ENCODE measurements at regions not wholly inside any gene's neighbourhood (a gene's known extent, or its start where the extent isn't known, plus 50 kb on each side); places are given as distances from the start of the nearest gene placed in this dataset.

- TF ChIP-seq CTCF (IDR thresholded peaks at IDR 0.05) = no peak
- intact Hi-C loops (cut with DNase I) = loop anchor here in 1 of 10 donors (10.0 kb wide), 1 partner anchor 174 kb away; no protein-coding TSS in a partner anchor
- no peak overlapping the region for H3K27ac ChIP-seq
- H3K9me3 ChIP-seq = no peaks in the 10 kb centered on the region
- no peak for ATAC-seq
- WGBS, 2 donors = 87 to 93% methylated on average over 9 of the region's 9 CpGs
- no peak for DNase-seq
- H3K36me3 ChIP-seq = no peaks in the 10 kb centered on the region
- H3K27me3 ChIP-seq = no peaks in the 10 kb centered on the region
- H3K4me3 ChIP-seq = no peak overlapping the region
- peaks cover 0 to 12% (median 0%) of the 10 kb centered on the region in 9 donors for H3K4me1 ChIP-seq
These were observed 73.6 kb upstream of the FOXN2 start for GRCh38 chr2:48240912-48241311.

- Histone ChIP-seq H3K27me3 (no peaks in the 10 kb centered on the region), H3K9me3 (no peaks in the 10 kb centered on the region), H3K36me3 (no peaks in the 10 kb centered on the region), H3K4me1 (peaks cover 8 to 41% (median 28%) of the 10 kb centered on the region in 9 donors), H3K4me3 (no peak overlapping the region), H3K27ac (no peak overlapping the region)
- intact Hi-C loops (cut with DNase I) = loop anchor here in 1 of 10 donors (5.0 to 10.0 kb wide), 2 partner anchors 168 to 280 kb away; no protein-coding TSS in a partner anchor
- no peak for TF ChIP-seq CTCF (IDR thresholded peaks at IDR 0.05)
- DNase-seq (no peak), ATAC-seq (no peak)
- 92 to 94% methylated on average over 5 of the region's 5 CpGs for WGBS, 2 donors
These were observed 67.3 kb upstream of the FOXN2 start for GRCh38 chr2:48247206-48247605.

- peaks cover 8 to 46% (median 28%) of the 10 kb centered on the region in 9 donors for H3K4me1 ChIP-seq
- no peaks in the 10 kb centered on the region for H3K27me3 ChIP-seq
- no peak for TF ChIP-seq CTCF (IDR thresholded peaks at IDR 0.05)
- peak overlapping the region in 2 of 10 donors; percentile 6 to 13 for H3K4me3 ChIP-seq
- H3K27ac ChIP-seq = peak overlapping the region in 9 of 10 donors; percentile 33 to 90 (median 75)
- 68 to 73% methylated on average over 3 of the region's 3 CpGs for WGBS, 2 donors
- no peaks in the 10 kb centered on the region for H3K9me3 ChIP-seq
- H3K36me3 ChIP-seq = no peaks in the 10 kb centered on the region
- intact Hi-C loops (cut with DNase I) = loop anchor here in 1 of 10 donors (5.0 to 10.0 kb wide), 2 partner anchors 166 to 279 kb away; no protein-coding TSS in a partner anchor
- peak; percentile 76 to 98 (median 96) for ATAC-seq
- DNase-seq = peak in 1 of 2 donors; percentile 56
These were observed 66.1 kb upstream of the FOXN2 start for GRCh38 chr2:48248251-48248933.

GRCh38 chr2:48249025-48249424 is 65.5 kb upstream of the FOXN2 start:
- 23 to 26% methylated on average over 2 of the region's 2 CpGs for WGBS, 2 donors
- no peaks in the 10 kb centered on the region for H3K27me3 ChIP-seq
- DNase-seq = peak in 1 of 2 donors; percentile 40
- H3K9me3 ChIP-seq = no peaks in the 10 kb centered on the region
- TF ChIP-seq CTCF (IDR thresholded peaks at IDR 0.05) = no peak
- H3K36me3 ChIP-seq = no peaks in the 10 kb centered on the region
- H3K27ac ChIP-seq = peak overlapping the region in 9 of 10 donors; percentile 33 to 90 (median 75)
- peak in 7 of 8 donors; percentile 20 to 91 (median 79) for ATAC-seq
- peak overlapping the region in 2 of 10 donors; percentile 6 to 13 for H3K4me3 ChIP-seq
- H3K4me1 ChIP-seq = peaks cover 8 to 46% (median 28%) of the 10 kb centered on the region in 9 donors
- intact Hi-C loops (cut with DNase I) = loop anchor here in 1 of 10 donors (5.0 to 10.0 kb wide), 2 partner anchors 166 to 278 kb away; no protein-coding TSS in a partner anchor

All from heart right ventricle (tissue), 16 donors.